ENCODE measurements at regions not wholly inside any gene's neighbourhood (a gene's known extent, or its start where the extent isn't known, plus 50 kb on each side); places are given as distances from the start of the nearest gene placed in this dataset.
"Not testable (repeated sequence)": the region's sequence is repeated elsewhere in the genome, so short reads cannot be mapped to it uniquely, and the experiment has no call there.

- WGBS, 2 experiments (ENCODE audit: low coverage in 1 of 2, low lambda C conversion rate in 2 of 2, missing lambda C conversion rate in 2 of 2), result 10 to 22% methylated on average over 2 of the region's 2 CpGs
- in situ Hi-C loops (cut with MboI), result not testable (repeated sequence)
These were observed 81.6 kb downstream of the P2RY10 start for GRCh38 chrX:79026742-79027141.

GRCh38 chrX:79035421-79035820, 90.2 kb downstream of the P2RY10 start:
- Histone ChIP-seq H3K79me2 (ENCODE audit: insufficient read depth) (no peaks in the 10 kb centered on the region), H3K4me2 (ENCODE audit: unreplicated experiment) (no peak overlapping the region), H3F3A (ENCODE audit: insufficient read depth) (no peaks in the 10 kb centered on the region), H3K9ac (no peak overlapping the region), H3K27me3 (replicated peaks; ENCODE audit: insufficient read depth) (no peaks in the 10 kb centered on the region), H4K20me1 (ENCODE audit: insufficient read depth) (no peaks in the 10 kb centered on the region), H3K9me3 (ENCODE audit: low read depth) (no peaks in the 10 kb centered on the region), H3K4me3 (no peak overlapping the region), H3K4me1 (ENCODE audit: insufficient read depth) (no peaks in the 10 kb centered on the region), H2AFZ (no peak overlapping the region), H3K36me3 (ENCODE audit: low read depth) (no peaks in the 10 kb centered on the region), H3K27ac (no peak overlapping the region), H3K9me2 (ENCODE audit: insufficient read depth) (no peaks in the 10 kb centered on the region)
- no peak for TF ChIP-seq EZH2 (IDR thresholded peaks at IDR 0.05; ENCODE audit: insufficient read depth, poor library complexity, severe bottlenecking)
- TF ChIP-seq EZH2phosphoT487 (IDR thresholded peaks at IDR 0.05; ENCODE audit: insufficient read depth, low read depth), result no peak
- DNase-seq, result no peak
- in situ Hi-C loops (cut with MboI), result no loop called here
- 0 to 4% methylated on average over 1 of the region's 1 CpG for WGBS, 2 experiments (ENCODE audit: low coverage in 1 of 2, low lambda C conversion rate in 2 of 2, missing lambda C conversion rate in 2 of 2)

More at GRCh38 chrX:79026742-79027141, 81.6 kb downstream of the P2RY10 start:
- not testable (repeated sequence) for H3K4me1 ChIP-seq (ENCODE audit: insufficient read depth); H3K27me3 ChIP-seq (replicated peaks; ENCODE audit: insufficient read depth); H3K4me3 ChIP-seq; H3K4me2 ChIP-seq (ENCODE audit: unreplicated experiment); H3K9ac ChIP-seq; H3K79me2 ChIP-seq (ENCODE audit: insufficient read depth); H4K20me1 ChIP-seq (ENCODE audit: insufficient read depth); DNase-seq; H3K36me3 ChIP-seq (ENCODE audit: low read depth); H3K9me3 ChIP-seq (ENCODE audit: low read depth); H3F3A ChIP-seq (ENCODE audit: insufficient read depth); H2AFZ ChIP-seq; H3K9me2 ChIP-seq (ENCODE audit: insufficient read depth); H3K27ac ChIP-seq

GRCh38 chrX:79036157-79036880, 91.1 kb downstream of the P2RY10 start:
- no peak overlapping the region for H3K4me2 ChIP-seq (ENCODE audit: unreplicated experiment)
- WGBS, 2 experiments (ENCODE audit: low coverage in 1 of 2, low lambda C conversion rate in 2 of 2, missing lambda C conversion rate in 2 of 2), result 14 to 21% methylated on average over 4 of the region's 4 CpGs
- H3K79me2 ChIP-seq (ENCODE audit: insufficient read depth), result no peaks in the 10 kb centered on the region
- no peaks in the 10 kb centered on the region for H3F3A ChIP-seq (ENCODE audit: insufficient read depth)
- H3K27ac ChIP-seq, result no peak overlapping the region
- no peak overlapping the region for H3K9ac ChIP-seq
- H3K4me3 ChIP-seq, result no peak overlapping the region
- H3K9me3 ChIP-seq (ENCODE audit: low read depth), result no peaks in the 10 kb centered on the region
- in situ Hi-C loops (cut with MboI), result no loop called here
- H3K9me2 ChIP-seq (ENCODE audit: insufficient read depth), result no peaks in the 10 kb centered on the region
- H3K27me3 ChIP-seq (replicated peaks; ENCODE audit: insufficient read depth), result no peaks in the 10 kb centered on the region
- no peaks in the 10 kb centered on the region for H3K36me3 ChIP-seq (ENCODE audit: low read depth)
- DNase-seq, result no peak
- no peaks in the 10 kb centered on the region for H4K20me1 ChIP-seq (ENCODE audit: insufficient read depth)
- no peak for TF ChIP-seq EZH2 (IDR thresholded peaks at IDR 0.05; ENCODE audit: insufficient read depth, poor library complexity, severe bottlenecking)
- no peaks in the 10 kb centered on the region for H3K4me1 ChIP-seq (ENCODE audit: insufficient read depth)
- no peak overlapping the region for H2AFZ ChIP-seq

- H3K9ac ChIP-seq, result no peak overlapping the region
- H3K79me2 ChIP-seq (ENCODE audit: insufficient read depth), result no peaks in the 10 kb centered on the region
- H3K9me2 ChIP-seq (ENCODE audit: insufficient read depth), result no peaks in the 10 kb centered on the region
- H3K27me3 ChIP-seq (replicated peaks; ENCODE audit: insufficient read depth), result no peaks in the 10 kb centered on the region
- no peaks in the 10 kb centered on the region for H3F3A ChIP-seq (ENCODE audit: insufficient read depth)
- TF ChIP-seq EZH2phosphoT487 (IDR thresholded peaks at IDR 0.05; ENCODE audit: insufficient read depth, low read depth) (no peak), EZH2 (IDR thresholded peaks at IDR 0.05; ENCODE audit: insufficient read depth, poor library complexity, severe bottlenecking) (no peak)
- in situ Hi-C loops (cut with MboI), result loop anchor here (25.0 kb wide), 1 partner anchor 503 kb away; no protein-coding TSS in a partner anchor
- H2AFZ ChIP-seq, result no peak overlapping the region
- no peak overlapping the region for H3K4me3 ChIP-seq
- H3K4me1 ChIP-seq (ENCODE audit: insufficient read depth), result no peaks in the 10 kb centered on the region
- H3K27ac ChIP-seq, result no peak overlapping the region
- no peak overlapping the region for H3K4me2 ChIP-seq (ENCODE audit: unreplicated experiment)
- no peak for DNase-seq
- H4K20me1 ChIP-seq (ENCODE audit: insufficient read depth), result no peaks in the 10 kb centered on the region
- WGBS, 2 experiments (ENCODE audit: low coverage in 1 of 2, low lambda C conversion rate in 2 of 2, missing lambda C conversion rate in 2 of 2), result 44 to 90% methylated on average over 2 to 5 of the region's 5 CpGs
- H3K36me3 ChIP-seq (ENCODE audit: low read depth), result no peaks in the 10 kb centered on the region
- no peaks in the 10 kb centered on the region for H3K9me3 ChIP-seq (ENCODE audit: low read depth)
These were observed 78.8 kb upstream of the GPR174 start for GRCh38 chrX:79065696-79066095.

- Histone ChIP-seq H3K27ac (no peak overlapping the region), H3K9me3 (ENCODE audit: low read depth) (no peaks in the 10 kb centered on the region), H3K9ac (no peak overlapping the region), H2AFZ (no peak overlapping the region), H3F3A (ENCODE audit: insufficient read depth) (no peaks in the 10 kb centered on the region), H3K27me3 (replicated peaks; ENCODE audit: insufficient read depth) (no peaks in the 10 kb centered on the region), H3K9me2 (ENCODE audit: insufficient read depth) (no peaks in the 10 kb centered on the region), H3K4me2 (ENCODE audit: unreplicated experiment) (no peak overlapping the region), H4K20me1 (ENCODE audit: insufficient read depth) (no peaks in the 10 kb centered on the region), H3K36me3 (ENCODE audit: low read depth) (no peaks in the 10 kb centered on the region), H3K4me1 (ENCODE audit: insufficient read depth) (no peaks in the 10 kb centered on the region), H3K79me2 (ENCODE audit: insufficient read depth) (no peaks in the 10 kb centered on the region), H3K4me3 (no peak overlapping the region)
- WGBS, 2 experiments (ENCODE audit: low coverage in 1 of 2, low lambda C conversion rate in 2 of 2, missing lambda C conversion rate in 2 of 2), result 46 to 52% methylated on average over 6 of the region's 6 CpGs
- in situ Hi-C loops (cut with MboI), result no loop called here
- TF ChIP-seq EZH2phosphoT487 (IDR thresholded peaks at IDR 0.05; ENCODE audit: insufficient read depth, low read depth) (no peak), EZH2 (IDR thresholded peaks at IDR 0.05; ENCODE audit: insufficient read depth, poor library complexity, severe bottlenecking) (no peak)
- no peak for DNase-seq
These were observed 66.4 kb upstream of the GPR174 start for GRCh38 chrX:79078114-79078513.

Data from GM23248 (cell line).